ENCODE measurements at regions not wholly inside any gene's neighbourhood (a gene's known extent, or its start where the extent isn't known, plus 50 kb on each side); places are given as distances from the start of the nearest gene placed in this dataset.

GRCh38 chr6:15916581-15916980 lies 212.3 kb upstream of the MYLIP start:
- no CpG with 5 or more reads among the region's 3 CpGs for WGBS (ENCODE audit: extremely low coverage, insufficient coverage, insufficient read length)
- H4K8ac ChIP-seq (ENCODE audit: low read depth, low read length), result no peak overlapping the region
- no peak overlapping the region for H3K9ac ChIP-seq (ENCODE audit: low read length)
- H2BK120ac ChIP-seq (ENCODE audit: insufficient read depth, low read length, poor library complexity), result no peak overlapping the region
- H3K14ac ChIP-seq (ENCODE audit: low read length), result no peak overlapping the region
- no peak overlapping the region for H2AK5ac ChIP-seq (ENCODE audit: low read length)
- H2BK12ac ChIP-seq (ENCODE audit: low read length), result no peak overlapping the region
- H3K18ac ChIP-seq (ENCODE audit: low read length), result no peak overlapping the region
- no peak overlapping the region for H3K27ac ChIP-seq (ENCODE audit: low read depth, low read length)
- no peaks in the 10 kb centered on the region for H3K79me2 ChIP-seq (ENCODE audit: control insufficient read depth, insufficient read depth, low read length, poor library complexity)
- no peak overlapping the region for H4K12ac ChIP-seq (ENCODE audit: low read depth, low read length)
- no peak overlapping the region for H2AFZ ChIP-seq (ENCODE audit: insufficient read depth, low read length, poor library complexity)
- no peak overlapping the region for H2BK5ac ChIP-seq (ENCODE audit: low read depth, low read length, poor library complexity)
- H3K4me2 ChIP-seq (ENCODE audit: low read length), result no peak overlapping the region
- peaks cover 0 to 2% of the 10 kb centered on the region in 2 experiments for H3K4me1 ChIP-seq (ENCODE audit: control insufficient read depth in 1 of 2, insufficient read depth in 2 of 2, low read length in 2 of 2)
- no peak overlapping the region for H3K23ac ChIP-seq (ENCODE audit: low read length)
- no peak overlapping the region for H3K4ac ChIP-seq (ENCODE audit: low read depth, low read length)
- H3K79me1 ChIP-seq (ENCODE audit: low read length), result peaks cover 6% of the 10 kb centered on the region
- DNase-seq, result no peak
- H3K27me3 ChIP-seq (ENCODE audit: insufficient read depth, low read length), result no peaks in the 10 kb centered on the region
- no peaks in the 10 kb centered on the region for H3K36me3 ChIP-seq (ENCODE audit: control insufficient read depth in 1 of 2, insufficient read depth in 2 of 2, low read length in 2 of 2)
- no peaks in the 10 kb centered on the region for H3K9me3 ChIP-seq (ENCODE audit: insufficient read depth, low read depth, low read length)
- no peak overlapping the region for H3K4me3 ChIP-seq (ENCODE audit: low read depth, low read length)
- H4K91ac ChIP-seq (ENCODE audit: low read depth, low read length), result no peak overlapping the region

GRCh38 chr6:15915508-15916178 lies 213.2 kb upstream of the MYLIP start:
- Histone ChIP-seq H3K36me3 (ENCODE audit: control insufficient read depth in 1 of 2, insufficient read depth in 2 of 2, low read length in 2 of 2) (no peaks in the 10 kb centered on the region), H4K12ac (ENCODE audit: low read depth, low read length) (no peak overlapping the region), H3K18ac (ENCODE audit: low read length) (no peak overlapping the region), H3K4me3 (ENCODE audit: low read depth, low read length) (no peak overlapping the region), H3K4me1 (ENCODE audit: control insufficient read depth in 1 of 2, insufficient read depth in 2 of 2, low read length in 2 of 2) (peaks cover 0 to 2% of the 10 kb centered on the region in 2 experiments), H3K27me3 (ENCODE audit: insufficient read depth, low read length) (no peaks in the 10 kb centered on the region), H4K8ac (ENCODE audit: low read depth, low read length) (no peak overlapping the region), H3K23ac (ENCODE audit: low read length) (no peak overlapping the region), H3K79me1 (ENCODE audit: low read length) (peaks cover under 1% of the 10 kb centered on the region), H4K91ac (ENCODE audit: low read depth, low read length) (no peak overlapping the region), H2AFZ (ENCODE audit: insufficient read depth, low read length, poor library complexity) (no peak overlapping the region), H2BK5ac (ENCODE audit: low read depth, low read length, poor library complexity) (no peak overlapping the region), H3K14ac (ENCODE audit: low read length) (no peak overlapping the region), H3K4ac (ENCODE audit: low read depth, low read length) (no peak overlapping the region), H3K9me3 (ENCODE audit: insufficient read depth, low read depth, low read length) (no peaks in the 10 kb centered on the region), H3K9ac (ENCODE audit: low read length) (no peak overlapping the region), H3K4me2 (ENCODE audit: low read length) (no peak overlapping the region), H2BK120ac (ENCODE audit: insufficient read depth, low read length, poor library complexity) (no peak overlapping the region), H3K27ac (ENCODE audit: low read depth, low read length) (no peak overlapping the region), H3K79me2 (ENCODE audit: control insufficient read depth, insufficient read depth, low read length, poor library complexity) (no peaks in the 10 kb centered on the region), H2BK12ac (ENCODE audit: low read length) (no peak overlapping the region), H2AK5ac (ENCODE audit: low read length) (no peak overlapping the region)
- no peak for DNase-seq
- WGBS (ENCODE audit: extremely low coverage, insufficient coverage, insufficient read length), result no CpG with 5 or more reads among the region's 8 CpGs

GRCh38 chr6:15914553-15914952 lies 214.3 kb upstream of the MYLIP start:
- Histone ChIP-seq H2BK12ac (ENCODE audit: low read length) (no peak overlapping the region), H3K36me3 (ENCODE audit: control insufficient read depth in 1 of 2, insufficient read depth in 2 of 2, low read length in 2 of 2) (no peaks in the 10 kb centered on the region), H3K4me2 (ENCODE audit: low read length) (no peak overlapping the region), H4K91ac (ENCODE audit: low read depth, low read length) (no peak overlapping the region), H2AFZ (ENCODE audit: insufficient read depth, low read length, poor library complexity) (no peak overlapping the region), H3K27ac (ENCODE audit: low read depth, low read length) (no peak overlapping the region), H3K14ac (ENCODE audit: low read length) (no peak overlapping the region), H2BK120ac (ENCODE audit: insufficient read depth, low read length, poor library complexity) (no peak overlapping the region), H2AK5ac (ENCODE audit: low read length) (no peak overlapping the region), H3K9me3 (ENCODE audit: insufficient read depth, low read depth, low read length) (no peaks in the 10 kb centered on the region), H3K9ac (ENCODE audit: low read length) (no peak overlapping the region), H3K4me3 (ENCODE audit: low read depth, low read length) (no peak overlapping the region), H3K79me1 (ENCODE audit: low read length) (no peaks in the 10 kb centered on the region), H4K8ac (ENCODE audit: low read depth, low read length) (no peak overlapping the region), H3K4me1 (ENCODE audit: control insufficient read depth in 1 of 2, insufficient read depth in 2 of 2, low read length in 2 of 2) (peaks cover 0 to 4% of the 10 kb centered on the region in 2 experiments), H3K23ac (ENCODE audit: low read length) (no peak overlapping the region), H4K12ac (ENCODE audit: low read depth, low read length) (no peak overlapping the region), H3K27me3 (ENCODE audit: insufficient read depth, low read length) (no peaks in the 10 kb centered on the region), H3K4ac (ENCODE audit: low read depth, low read length) (no peak overlapping the region), H3K79me2 (ENCODE audit: control insufficient read depth, insufficient read depth, low read length, poor library complexity) (no peaks in the 10 kb centered on the region), H2BK5ac (ENCODE audit: low read depth, low read length, poor library complexity) (no peak overlapping the region), H3K18ac (ENCODE audit: low read length) (no peak overlapping the region)
- DNase-seq, result peak in 1 of 2 donors; percentile 36
- no CpG with 5 or more reads among the region's 2 CpGs for WGBS (ENCODE audit: extremely low coverage, insufficient coverage, insufficient read length)

GRCh38 chr6:15913573-15913972 lies 215.3 kb upstream of the MYLIP start:
- H3K27ac ChIP-seq (ENCODE audit: low read depth, low read length), result no peak overlapping the region
- no peaks in the 10 kb centered on the region for H3K79me2 ChIP-seq (ENCODE audit: control insufficient read depth, insufficient read depth, low read length, poor library complexity)
- H3K27me3 ChIP-seq (ENCODE audit: insufficient read depth, low read length), result no peaks in the 10 kb centered on the region
- H3K18ac ChIP-seq (ENCODE audit: low read length), result no peak overlapping the region
- H3K23ac ChIP-seq (ENCODE audit: low read length), result no peak overlapping the region
- H4K8ac ChIP-seq (ENCODE audit: low read depth, low read length), result no peak overlapping the region
- H3K4me1 ChIP-seq (ENCODE audit: control insufficient read depth in 1 of 2, insufficient read depth in 2 of 2, low read length in 2 of 2), result peaks cover 4 to 8% of the 10 kb centered on the region in 2 experiments
- H2BK120ac ChIP-seq (ENCODE audit: insufficient read depth, low read length, poor library complexity), result no peak overlapping the region
- no peak overlapping the region for H3K9ac ChIP-seq (ENCODE audit: low read length)
- H3K79me1 ChIP-seq (ENCODE audit: low read length), result peaks cover 6% of the 10 kb centered on the region
- no peak overlapping the region for H4K12ac ChIP-seq (ENCODE audit: low read depth, low read length)
- H2BK5ac ChIP-seq (ENCODE audit: low read depth, low read length, poor library complexity), result no peak overlapping the region
- no peak overlapping the region for H3K4ac ChIP-seq (ENCODE audit: low read depth, low read length)
- no peak overlapping the region for H3K14ac ChIP-seq (ENCODE audit: low read length)
- no peak overlapping the region for H2AK5ac ChIP-seq (ENCODE audit: low read length)
- H2AFZ ChIP-seq (ENCODE audit: insufficient read depth, low read length, poor library complexity), result no peak overlapping the region
- DNase-seq, result no peak
- H3K9me3 ChIP-seq (ENCODE audit: insufficient read depth, low read depth, low read length), result no peaks in the 10 kb centered on the region
- no peak overlapping the region for H4K91ac ChIP-seq (ENCODE audit: low read depth, low read length)
- H3K4me3 ChIP-seq (ENCODE audit: low read depth, low read length), result no peak overlapping the region
- H2BK12ac ChIP-seq (ENCODE audit: low read length), result no peak overlapping the region
- H3K36me3 ChIP-seq (ENCODE audit: control insufficient read depth in 1 of 2, insufficient read depth in 2 of 2, low read length in 2 of 2), result no peaks in the 10 kb centered on the region
- no CpG with 5 or more reads among the region's 2 CpGs for WGBS (ENCODE audit: extremely low coverage, insufficient coverage, insufficient read length)
- no peak overlapping the region for H3K4me2 ChIP-seq (ENCODE audit: low read length)
